IgD-negative memory B cell (primary cell): ENCODE measurements at regions not wholly inside any gene's neighbourhood (a gene's known extent, or its start where the extent isn't known, plus 50 kb on each side); places are given as distances from the start of the nearest gene placed in this dataset.

ENCODE experiments used
- H3K27ac Mint-ChIP-seq, 3 donors: one replicate each; pipeline ENCODE4 v1.8.0; 2020 to 2022; ENCODE audit warnings: mild to moderate bottlenecking in 3 of 3, mixed read lengths in 3 of 3, moderate library complexity in 1 of 3
- H3K27me3 Mint-ChIP-seq: one replicate; pipeline ENCODE4 v1.8.0; 2021; ENCODE audit warnings: mixed read lengths
- H3K36me3 Mint-ChIP-seq: one replicate; pipeline ENCODE4 v1.8.0; 2020; ENCODE audit warnings: mild to moderate bottlenecking, mixed read lengths
- H3K4me1 Mint-ChIP-seq, 3 donors: one replicate each; pipeline ENCODE4 v1.8.0; 2020 to 2022; ENCODE audit warnings: mixed read lengths in 3 of 3, mild to moderate bottlenecking in 1 of 3
- H3K4me3 Mint-ChIP-seq, 4 donors: one replicate each; pipeline ENCODE4 v1.8.0; 2020 to 2022; ENCODE audit warnings: mild to moderate bottlenecking in 4 of 4, mixed read lengths in 4 of 4, moderate library complexity in 3 of 4
- H3K9me3 Mint-ChIP-seq, 3 donors: one replicate each; pipeline ENCODE4 v1.8.0; 2020 to 2021; ENCODE audit warnings: mixed read lengths in 3 of 3, mild to moderate bottlenecking in 1 of 3

DNA sequence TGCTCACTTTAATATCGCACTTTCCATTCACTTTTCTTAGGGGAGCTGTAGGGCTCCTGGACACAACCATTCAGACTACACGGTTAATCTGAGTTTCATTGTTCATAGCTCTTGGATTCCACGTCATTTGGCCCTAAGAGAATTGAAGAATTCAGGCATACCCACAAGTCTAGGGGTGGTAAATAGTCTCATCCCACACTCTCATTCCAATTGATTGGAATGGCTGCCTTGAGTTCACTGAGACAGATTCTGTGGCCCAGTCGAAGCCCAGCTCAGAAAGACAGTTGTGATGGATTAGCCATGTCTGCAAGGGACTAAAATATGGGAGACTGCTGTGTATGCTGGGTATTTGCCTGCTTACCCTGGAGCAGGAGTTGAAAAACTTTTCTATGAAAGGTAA is 124.6 kb downstream of the TFCP2L1 start:
- H3K4me1 Mint-ChIP-seq, result no peaks in the 10 kb centered on the region
- H3K4me3 Mint-ChIP-seq, result no peak overlapping the region
- no peak overlapping the region for H3K27ac Mint-ChIP-seq
- peaks cover 3 to 18% (median 15%) of the 10 kb centered on the region in 3 donors for H3K9me3 Mint-ChIP-seq
- H3K36me3 Mint-ChIP-seq, result peaks cover 3% of the 10 kb centered on the region
- no peaks in the 10 kb centered on the region for H3K27me3 Mint-ChIP-seq

DNA sequence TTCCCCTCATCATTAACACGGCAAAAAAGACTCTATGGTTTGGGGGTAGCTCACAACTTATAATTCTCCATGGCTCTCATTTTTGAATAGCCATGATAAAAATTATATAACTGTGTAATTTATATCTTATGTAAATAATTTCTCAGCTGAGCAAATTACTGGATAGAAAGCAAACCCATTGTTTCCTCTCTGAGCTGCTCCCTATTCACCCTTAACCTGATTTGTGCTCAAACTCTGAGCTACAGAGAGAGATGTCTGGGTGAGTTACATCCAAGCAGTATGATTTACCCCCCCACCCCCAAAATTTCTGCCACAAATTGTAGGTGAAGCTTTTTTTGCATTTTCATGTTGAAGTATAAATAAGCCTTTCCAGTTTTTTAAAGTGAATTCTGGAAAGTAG is 123.7 kb downstream of the TFCP2L1 start:
- no peak overlapping the region for H3K4me3 Mint-ChIP-seq
- H3K4me1 Mint-ChIP-seq, result no peaks in the 10 kb centered on the region
- H3K27me3 Mint-ChIP-seq, result no peaks in the 10 kb centered on the region
- no peak overlapping the region for H3K27ac Mint-ChIP-seq
- H3K9me3 Mint-ChIP-seq, result peaks cover 3 to 17% (median 15%) of the 10 kb centered on the region in 3 donors
- H3K36me3 Mint-ChIP-seq, result peaks cover 3% of the 10 kb centered on the region

DNA sequence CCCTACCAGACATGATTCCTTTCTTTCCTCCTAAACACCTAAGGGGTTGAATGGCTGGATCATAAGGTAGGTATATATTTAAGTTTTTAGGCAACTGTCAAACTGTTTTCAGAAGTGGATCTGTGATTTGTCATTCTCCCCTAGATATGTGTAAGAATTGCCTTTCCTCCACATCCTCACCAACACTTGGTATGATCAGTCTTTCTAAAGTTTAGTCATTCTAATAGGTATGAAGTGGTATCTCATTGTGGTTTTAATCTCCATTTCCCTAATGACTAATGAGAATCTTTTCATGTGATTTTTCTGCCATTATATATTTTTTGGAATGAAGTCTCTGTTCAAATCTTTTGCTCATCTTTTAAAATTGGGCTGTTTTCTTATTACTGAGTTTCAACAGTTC is 122.1 kb downstream of the TFCP2L1 start:
- H3K27me3 Mint-ChIP-seq, result no peaks in the 10 kb centered on the region
- H3K9me3 Mint-ChIP-seq, result peaks cover 3 to 20% (median 13%) of the 10 kb centered on the region in 3 donors
- peaks cover 3% of the 10 kb centered on the region for H3K36me3 Mint-ChIP-seq
- H3K4me1 Mint-ChIP-seq, result no peaks in the 10 kb centered on the region
- no peak overlapping the region for H3K27ac Mint-ChIP-seq
- no peak overlapping the region for H3K4me3 Mint-ChIP-seq

DNA sequence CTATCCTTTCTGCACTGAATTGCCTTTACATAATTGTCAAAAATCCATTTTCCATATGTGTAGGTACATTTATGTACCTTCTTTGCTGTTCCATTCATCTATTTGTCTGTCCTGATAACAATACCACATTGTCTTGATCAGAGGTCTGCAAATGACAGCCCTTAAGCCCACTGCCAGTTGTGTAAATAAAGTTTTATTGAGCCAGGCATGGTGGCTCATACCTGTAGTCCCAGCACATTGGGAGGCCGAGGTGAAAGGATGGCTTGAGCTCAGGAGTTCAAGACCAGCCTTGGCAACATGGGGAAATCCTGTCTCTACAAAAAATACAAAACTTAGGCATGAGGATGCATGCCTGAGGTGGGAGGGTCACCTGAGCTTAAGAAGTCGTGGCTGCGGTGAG is 121.0 kb downstream of the TFCP2L1 start:
- H3K27me3 Mint-ChIP-seq, result no peaks in the 10 kb centered on the region
- peak overlapping the region in 1 of 4 donors; percentile 3 for H3K4me3 Mint-ChIP-seq
- no peaks in the 10 kb centered on the region for H3K4me1 Mint-ChIP-seq
- peaks cover 5 to 17% (median 8%) of the 10 kb centered on the region in 3 donors for H3K9me3 Mint-ChIP-seq
- no peaks in the 10 kb centered on the region for H3K36me3 Mint-ChIP-seq
- no peak overlapping the region for H3K27ac Mint-ChIP-seq

DNA sequence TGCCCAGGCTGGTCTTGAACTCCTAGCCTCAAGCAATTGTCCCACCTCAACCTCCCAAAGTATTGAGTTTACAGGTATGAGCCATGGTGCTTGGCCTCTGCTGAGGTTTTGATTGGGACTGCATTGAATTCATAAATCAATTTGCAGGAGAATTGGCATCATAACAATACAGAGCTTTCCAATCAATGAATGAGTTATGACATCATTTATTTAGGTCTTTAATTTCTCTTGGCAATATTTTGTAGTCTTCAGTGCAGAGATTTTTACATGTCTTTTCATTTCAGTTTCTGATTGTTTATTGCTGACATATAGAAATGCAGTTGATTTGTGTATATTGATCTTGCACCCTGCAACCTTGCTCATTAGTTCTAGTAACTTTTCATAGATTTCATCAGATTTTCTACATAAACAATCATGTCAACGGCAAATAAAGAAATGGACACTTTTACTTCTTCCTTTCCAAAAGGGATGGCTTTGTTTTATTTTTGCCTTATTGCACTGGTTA is 119.9 kb downstream of the TFCP2L1 start:
- H3K27me3 Mint-ChIP-seq, result no peaks in the 10 kb centered on the region
- H3K4me3 Mint-ChIP-seq, result no peak overlapping the region
- H3K9me3 Mint-ChIP-seq, result peaks cover 5 to 19% (median 8%) of the 10 kb centered on the region in 3 donors
- H3K36me3 Mint-ChIP-seq, result no peaks in the 10 kb centered on the region
- H3K27ac Mint-ChIP-seq, result no peak overlapping the region
- no peaks in the 10 kb centered on the region for H3K4me1 Mint-ChIP-seq
